RWPE2 (cell line): ENCODE measurements at regions not wholly inside any gene's neighbourhood (a gene's known extent, or its start where the extent isn't known, plus 50 kb on each side); places are given as distances from the start of the nearest gene placed in this dataset.
A peak's percentile ranks its signal among the peaks of the same experiment; 100 is the strongest.

Experiments used
- ATAC-seq: fragments of 200-7000 bp; cut with Tn5 transposase; 3 replicates; pipeline ENCODE4 v1.9.1; 2021; ENCODE audit warnings: low read depth
- DNase-seq: peaks from one replicate; pipeline ENCODE4 v3.0.0-alpha.2; 2020; ENCODE audit warnings: low spot score
- H3K27ac ChIP-seq: fragments of 450-650 bp; 2 replicates; pipeline ENCODE4 v1.5.1; 2017; ENCODE audit warnings: mild to moderate bottlenecking; ENCODE audit not compliant: poor library complexity, severe bottlenecking
- H3K27me3 ChIP-seq: fragments of 250-450 bp; sonication (Bioruptor Pico); 2 replicates; pipeline ENCODE4 v1.5.1; 2021; ENCODE audit warnings: mild to moderate bottlenecking, moderate library complexity; ENCODE audit not compliant: insufficient read depth, poor library complexity, severe bottlenecking
- H3K36me3 ChIP-seq: fragments of 250-450 bp; sonication (Bioruptor Pico); 2 replicates; pipeline ENCODE4 v1.5.1; 2020; ENCODE audit warnings: low read depth, mild to moderate bottlenecking, moderate library complexity
- H3K4me1 ChIP-seq: fragments of 250-450 bp; sonication (Bioruptor Pico); 2 replicates; pipeline ENCODE4 v1.5.1; 2021; ENCODE audit warnings: mild to moderate bottlenecking, moderate library complexity; ENCODE audit not compliant: insufficient read depth, poor library complexity, severe bottlenecking
- H3K4me3 ChIP-seq: fragments of 250-450 bp; sonication (Bioruptor Pico); 2 replicates; pipeline ENCODE4 v1.5.1; 2021; ENCODE audit warnings: mild to moderate bottlenecking, moderate library complexity; ENCODE audit not compliant: severe bottlenecking
- H3K9me3 ChIP-seq: fragments of 250-450 bp; sonication (Bioruptor Pico); 2 replicates; pipeline ENCODE4 v1.5.1; 2021; ENCODE audit warnings: mild to moderate bottlenecking, moderate library complexity; ENCODE audit not compliant: severe bottlenecking
- CTCF ChIP-seq: fragments of 450-650 bp; IDR thresholded peaks from one replicate; pipeline ENCODE4 v1.5.1; 2017; ENCODE audit warnings: mild to moderate bottlenecking, moderate library complexity; ENCODE audit not compliant: poor library complexity, severe bottlenecking

DNA sequence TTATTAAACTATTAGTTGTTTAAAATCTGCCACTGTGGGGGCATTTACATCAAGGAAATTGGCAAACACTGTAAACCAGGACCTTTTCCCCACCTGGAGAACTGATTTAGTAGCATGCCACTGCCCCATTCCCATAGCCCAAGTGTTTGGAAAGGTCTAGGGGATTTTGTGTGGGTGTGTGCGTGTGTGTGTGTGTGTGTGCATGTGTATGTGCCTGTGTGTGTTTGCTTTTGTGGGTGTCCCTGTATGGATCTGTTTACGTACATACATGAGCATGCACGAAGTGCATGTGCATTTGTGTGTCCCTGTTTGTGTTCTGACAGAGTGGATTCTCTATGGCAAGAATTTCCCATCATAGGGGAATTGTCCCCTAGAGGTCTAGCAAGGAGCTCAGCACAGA lies 62.7 kb upstream of the LMO1 start:
- no peak for DNase-seq
- Histone ChIP-seq H3K4me3 (no peak overlapping the region), H3K36me3 (no peaks in the 10 kb centered on the region), H3K9me3 (no peaks in the 10 kb centered on the region), H3K27me3 (no peaks in the 10 kb centered on the region), H3K4me1 (no peaks in the 10 kb centered on the region), H3K27ac (no peak overlapping the region)
- no peak for TF ChIP-seq CTCF
- ATAC-seq: no peak

GRCh38 chr11:8325591-8326304 lies 62.1 kb upstream of the LMO1 start:
- no peaks in the 10 kb centered on the region for H3K36me3 ChIP-seq
- H3K9me3 ChIP-seq: no peaks in the 10 kb centered on the region
- DNase-seq: peak; percentile 27
- no peaks in the 10 kb centered on the region for H3K27me3 ChIP-seq
- H3K27ac ChIP-seq: no peak overlapping the region
- no peak for TF ChIP-seq CTCF
- H3K4me1 ChIP-seq: no peaks in the 10 kb centered on the region
- no peak overlapping the region for H3K4me3 ChIP-seq
- no peak for ATAC-seq

DNA sequence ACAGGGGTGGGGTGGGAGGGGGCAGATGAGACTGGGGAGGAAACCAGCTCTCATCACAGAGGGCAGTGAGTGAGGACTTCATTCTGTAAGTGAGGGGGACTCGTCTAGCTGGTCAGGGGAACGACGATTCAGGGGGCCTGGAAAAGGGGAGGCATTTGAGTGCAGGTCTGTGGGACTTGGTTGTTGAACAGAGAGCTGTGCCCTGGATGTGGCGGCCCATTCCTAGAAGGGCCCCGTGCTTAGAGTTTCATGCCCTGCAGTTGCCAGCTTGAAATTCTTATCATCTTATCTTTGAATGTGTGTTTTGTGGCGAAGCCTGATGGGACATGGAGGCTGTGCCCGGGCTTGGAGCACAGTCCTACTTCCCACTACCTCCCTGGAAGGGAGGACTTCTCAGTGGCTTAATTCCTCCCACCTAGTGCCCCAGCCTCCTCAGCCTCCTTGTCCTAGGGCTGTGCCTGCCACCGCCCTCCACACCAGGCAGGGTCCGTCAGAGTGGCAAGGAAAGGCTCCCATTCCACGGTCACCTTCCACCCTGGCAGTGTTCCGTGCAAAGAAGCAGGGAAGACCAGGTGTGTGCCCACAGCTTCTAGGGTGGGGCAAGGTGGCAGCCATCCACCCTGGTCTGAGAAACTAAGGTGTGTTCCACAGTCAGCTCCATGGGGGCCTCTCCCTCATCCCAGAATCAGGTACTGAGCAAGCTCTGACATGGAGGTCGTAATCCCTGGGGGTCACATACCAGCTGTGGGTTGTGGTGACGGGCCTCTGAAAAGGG lies 59.7 kb upstream of the LMO1 start:
- peak; percentile 6 for DNase-seq
- TF ChIP-seq CTCF: no peak
- Histone ChIP-seq H3K27ac (no peak overlapping the region), H3K9me3 (no peaks in the 10 kb centered on the region), H3K4me3 (no peak overlapping the region), H3K4me1 (no peaks in the 10 kb centered on the region), H3K27me3 (no peaks in the 10 kb centered on the region), H3K36me3 (no peaks in the 10 kb centered on the region)
- ATAC-seq: no peak

DNA sequence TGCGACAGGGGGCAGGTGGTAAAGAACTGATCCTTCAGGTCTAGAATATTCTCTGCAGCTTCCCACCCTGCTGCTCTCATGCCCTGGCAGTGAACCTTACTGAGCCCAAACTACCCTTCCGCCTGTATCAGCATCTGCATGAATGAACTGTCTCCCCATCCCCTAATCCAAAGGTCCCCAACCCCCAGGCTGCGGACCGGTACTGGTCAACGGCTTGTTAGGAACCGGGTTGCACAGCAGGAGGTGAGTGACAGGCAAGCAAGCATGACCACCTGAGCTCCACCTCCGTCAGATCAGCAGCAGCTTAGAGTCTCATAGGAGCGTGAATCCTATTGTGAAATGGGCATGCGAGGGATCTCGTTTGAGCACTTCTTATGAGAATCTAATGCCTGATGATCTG lies 58.2 kb upstream of the LMO1 start:
- no peak overlapping the region for H3K4me3 ChIP-seq
- no peaks in the 10 kb centered on the region for H3K4me1 ChIP-seq
- DNase-seq: peak; percentile 30
- no peaks in the 10 kb centered on the region for H3K9me3 ChIP-seq
- H3K36me3 ChIP-seq: no peaks in the 10 kb centered on the region
- no peaks in the 10 kb centered on the region for H3K27me3 ChIP-seq
- ATAC-seq: no peak
- TF ChIP-seq CTCF: no peak
- H3K27ac ChIP-seq: no peak overlapping the region

DNA sequence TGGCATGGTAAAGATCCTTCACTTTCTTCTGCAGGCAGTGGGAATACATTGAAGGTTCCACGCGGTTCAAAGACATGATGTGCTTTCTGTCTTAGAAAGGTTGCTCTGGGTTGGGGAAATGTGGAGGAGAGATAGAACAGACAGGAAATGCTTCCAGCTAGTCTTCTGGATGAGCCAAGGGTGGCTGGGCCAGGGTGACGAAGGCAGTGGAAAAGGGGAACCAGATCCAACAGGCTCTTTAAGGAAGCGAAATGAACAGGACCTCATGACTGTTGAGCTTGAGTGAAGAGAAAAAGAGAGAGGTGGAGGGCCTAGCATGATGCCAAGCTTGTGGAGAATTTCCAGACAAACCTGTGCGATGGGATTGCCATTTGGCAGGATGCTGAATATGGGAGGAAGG lies 56.4 kb upstream of the LMO1 start:
- no peak overlapping the region for H3K27ac ChIP-seq
- H3K4me1 ChIP-seq: no peaks in the 10 kb centered on the region
- peak; percentile 3 for DNase-seq
- no peak for TF ChIP-seq CTCF
- no peaks in the 10 kb centered on the region for H3K36me3 ChIP-seq
- ATAC-seq: no peak
- no peak overlapping the region for H3K4me3 ChIP-seq
- H3K27me3 ChIP-seq: no peaks in the 10 kb centered on the region
- no peaks in the 10 kb centered on the region for H3K9me3 ChIP-seq
